GM18858 (cell line): ENCODE measurements at regions not wholly inside any gene's neighbourhood (a gene's known extent, or its start where the extent isn't known, plus 50 kb on each side); places are given as distances from the start of the nearest gene placed in this dataset.

Experiments
- ATAC-seq: cut with Tn5 transposase; IDR thresholded peaks from one replicate; pipeline ENCODE4 v1.9.1; 2021; ENCODE audit not compliant: unreplicated experiment

- ATAC-seq, result no peak
These were observed 577.0 kb downstream of the LMO4 start for GRCh38 chr1:87905651-87906050.

DNA sequence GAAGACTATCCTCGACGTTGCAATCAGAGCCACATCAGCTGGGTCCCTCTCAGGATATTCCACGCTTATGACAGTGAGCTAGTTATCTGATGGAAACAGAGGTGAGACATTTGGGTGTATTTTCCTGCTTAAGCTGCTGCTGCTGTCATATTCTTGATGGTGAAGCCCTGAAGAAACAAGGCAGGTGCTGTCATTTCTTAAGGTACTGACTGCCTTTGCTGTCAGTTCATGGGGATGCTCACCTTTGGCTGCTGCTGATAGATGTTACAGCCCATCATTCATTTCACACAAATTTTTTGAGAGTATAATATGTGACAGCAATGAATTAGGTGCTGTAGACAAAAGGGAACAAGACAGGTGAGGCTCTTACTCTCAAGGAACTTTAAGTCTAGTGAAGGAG, 577.4 kb downstream of the LMO4 start:
- no peak for ATAC-seq

GRCh38 chr1:87913361-87913760, 584.7 kb downstream of the LMO4 start:
- no peak for ATAC-seq

DNA sequence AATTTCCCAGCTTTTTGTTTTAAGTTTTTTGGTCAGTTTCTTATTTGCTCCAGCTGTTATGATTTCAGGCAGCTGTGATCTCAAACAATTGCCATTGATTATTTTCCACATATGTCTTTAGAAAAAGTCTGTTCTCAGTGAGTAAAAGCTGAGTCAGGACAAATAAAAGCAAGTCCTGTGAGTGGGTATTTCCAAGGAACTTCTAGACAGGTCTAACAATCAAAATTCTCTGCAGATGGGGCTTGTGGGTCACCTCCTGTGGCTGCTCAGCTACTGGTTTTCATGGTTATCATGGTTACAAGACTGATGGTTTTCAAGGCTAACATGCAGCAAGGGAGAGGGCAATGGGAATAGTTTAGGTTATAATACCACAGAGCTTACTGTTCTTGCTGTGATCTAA, 585.7 kb downstream of the LMO4 start:
- no peak for ATAC-seq

DNA sequence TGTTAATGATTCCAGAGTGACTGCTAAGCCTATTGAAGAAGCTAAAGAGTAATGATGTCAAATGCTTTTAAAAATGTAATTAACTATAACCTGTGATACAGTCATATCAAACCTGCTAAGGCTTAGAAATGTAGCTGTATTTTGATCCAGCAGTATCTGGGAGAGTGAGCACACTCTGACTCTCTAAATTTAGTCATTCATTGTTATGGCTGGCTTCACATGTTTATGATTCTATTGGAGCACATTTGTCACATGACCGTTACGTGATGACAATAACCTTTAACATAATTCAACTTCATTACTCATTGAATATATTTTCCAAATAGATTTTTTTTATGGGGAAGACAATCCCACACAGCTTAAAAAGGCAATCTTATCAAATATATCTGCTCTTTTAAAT, 587.1 kb downstream of the LMO4 start:
- ATAC-seq, result no peak

DNA sequence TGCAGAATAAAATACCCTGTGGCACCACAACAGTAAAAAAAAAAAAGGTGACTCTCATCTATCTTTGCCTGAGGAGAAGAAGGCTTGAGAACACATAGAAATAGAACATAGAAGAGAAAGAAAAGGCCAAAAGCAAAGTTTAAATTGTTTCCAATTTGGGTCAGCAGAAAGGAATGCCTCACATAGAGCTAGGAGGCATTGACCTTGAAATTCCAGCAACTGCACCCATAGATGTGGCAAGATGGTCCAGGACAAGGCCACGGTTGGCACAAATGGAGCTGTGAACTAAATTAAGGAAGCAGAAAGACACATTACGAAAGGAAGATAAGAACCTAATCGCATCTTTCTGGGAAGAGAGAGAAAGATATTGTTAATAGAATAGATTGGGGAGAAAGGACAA, 588.3 kb downstream of the LMO4 start:
- no peak for ATAC-seq

GRCh38 chr1:87918398-87918797, 589.7 kb downstream of the LMO4 start:
- no peak for ATAC-seq

GRCh38 chr1:87922885-87923284, 594.2 kb downstream of the LMO4 start:
- no peak for ATAC-seq

GRCh38 chr1:87926131-87926830, 597.6 kb downstream of the LMO4 start:
- no peak for ATAC-seq

DNA sequence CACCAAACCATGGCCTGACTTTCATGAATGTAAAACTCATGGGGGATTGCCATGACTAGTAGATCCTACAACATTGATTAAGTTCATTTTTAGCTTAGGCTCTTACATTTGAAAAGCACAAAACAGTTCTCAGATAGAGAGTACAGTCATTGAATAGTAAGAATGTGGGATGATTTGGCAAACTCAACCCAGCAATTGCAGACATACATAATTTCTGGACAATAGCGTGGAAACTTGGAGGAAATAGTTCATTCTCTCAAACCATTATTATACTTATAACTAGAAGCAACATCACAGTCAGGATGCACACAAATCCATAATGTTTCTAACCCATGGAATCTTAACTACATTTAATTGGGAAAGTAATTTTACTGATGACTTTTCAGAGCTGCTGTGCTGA, 598.2 kb downstream of the LMO4 start:
- ATAC-seq, result no peak

GRCh38 chr1:87927391-87928280, 599.0 kb downstream of the LMO4 start:
- ATAC-seq, result no peak

DNA sequence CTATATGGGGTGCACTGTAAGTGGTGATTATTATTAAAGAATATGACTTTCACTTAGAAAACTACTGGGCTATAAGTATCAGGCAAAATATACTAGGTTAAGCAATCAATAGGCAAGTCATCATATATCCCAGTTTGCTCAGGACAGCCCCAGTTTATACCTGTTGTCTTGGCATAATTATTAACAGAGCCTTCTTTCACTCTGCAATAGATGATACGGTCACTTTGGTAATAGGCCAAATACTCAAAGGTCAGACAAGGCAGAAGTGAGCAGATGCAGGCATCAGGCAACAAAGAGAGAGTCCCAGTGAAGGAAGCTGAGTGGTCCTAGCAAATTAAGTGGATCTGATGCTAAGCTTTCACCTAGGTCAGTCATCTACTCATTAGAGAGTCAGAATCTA, 599.9 kb downstream of the LMO4 start:
- no peak for ATAC-seq

GRCh38 chr1:87929906-87930305, 601.2 kb downstream of the LMO4 start:
- ATAC-seq, result no peak

- no peak for ATAC-seq
These were observed 602.1 kb downstream of the LMO4 start for GRCh38 chr1:87930796-87931195.

GRCh38 chr1:87933171-87933570, 604.5 kb downstream of the LMO4 start:
- no peak for ATAC-seq

- no peak for ATAC-seq
These were observed 606.5 kb downstream of the LMO4 start for GRCh38 chr1:87935130-87935529.

GRCh38 chr1:87937831-87938395, 609.2 kb downstream of the LMO4 start:
- no peak for ATAC-seq

DNA sequence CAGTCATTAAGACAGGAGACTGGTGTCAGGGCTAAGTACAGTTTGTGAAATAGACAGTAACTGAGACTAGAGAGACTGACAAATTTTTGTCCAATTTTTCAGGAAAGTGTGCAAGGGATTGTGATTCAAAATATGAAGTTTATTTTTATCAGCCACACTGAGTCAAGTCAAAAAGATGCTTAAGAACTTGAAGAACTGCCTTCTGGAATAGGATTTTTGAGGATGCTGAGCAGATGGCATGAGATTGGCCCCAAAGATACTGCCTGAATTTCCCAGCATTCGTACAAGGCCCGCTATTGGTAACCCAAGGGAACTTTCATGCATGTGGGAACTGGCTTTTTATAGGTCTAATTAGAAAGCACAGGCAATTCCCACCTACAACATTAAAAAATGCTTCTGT, 610.0 kb downstream of the LMO4 start:
- ATAC-seq, result no peak

GRCh38 chr1:87939444-87939843, 610.8 kb downstream of the LMO4 start:
- ATAC-seq, result no peak

GRCh38 chr1:87940421-87940820, 611.7 kb downstream of the LMO4 start:
- ATAC-seq, result no peak

GRCh38 chr1:87941337-87941946, 612.8 kb downstream of the LMO4 start:
- ATAC-seq, result no peak

- ATAC-seq, result no peak
These were observed 613.5 kb downstream of the LMO4 start for GRCh38 chr1:87942165-87942564.
